Heart left ventricle (tissue), 13 donors: ENCODE measurements at regions not wholly inside any gene's neighbourhood (a gene's known extent, or its start where the extent isn't known, plus 50 kb on each side); places are given as distances from the start of the nearest gene placed in this dataset.

Experiments
- POLR2A ChIP-seq, 2 donors: fragments of 450-650 bp; IDR thresholded peaks; one replicate each; pipeline ENCODE4 v1.6.1; 2017; ENCODE audit warnings: antibody characterized with exemption in 2 of 2, mild to moderate bottlenecking in 2 of 2, moderate library complexity in 2 of 2
- TF ChIP-seq, protein P1 (sequence below), 12 donors: fragments of 200-600 bp; sonication (generic) in 4 of 12; IDR thresholded peaks; one replicate each; pipeline versions ENCODE4 v1.5.0 to v1.8.0; 2018 to 2022; ENCODE audit warnings: antibody characterized with exemption in 12 of 12, mild to moderate bottlenecking in 5 of 12
- donor health status: ischemic (EF 13 %, LVEDD 7.1; RV severe dilation, severe dysfunction).
- donor health status: DM: no; HTN: yes; CAD: no.
- donor health status: DM: no; HTN: no; CAD: no.
- donor health status: ischemic (EF 25% LVEDD 6.9; RV normal size, moderate dysfunction).
- donor health status: ischemic (EF 25% LVEDD 5.7; RV mildly dilated, moderate dysfunction).
- donor health status: ischemic (EF 35%, LVEDD 5.7; RV mildly dilated, moderate dysfunction).
- donor health status: nonischemic (EF 11% LVEDD 7.7; RV severe dilation, severe dysfunction).
- donor health status: DM: yes; HTN: yes; CAD: no.
- donor health status: PGD.
- donor health status: ischemic (EF 29% LVEDD 5.4; RV normal size, mild dysfunction).
- donor health status: nonischemic (EF 23%, LVEDD 6.1; RV moderate dilation, normal function).

DNA sequence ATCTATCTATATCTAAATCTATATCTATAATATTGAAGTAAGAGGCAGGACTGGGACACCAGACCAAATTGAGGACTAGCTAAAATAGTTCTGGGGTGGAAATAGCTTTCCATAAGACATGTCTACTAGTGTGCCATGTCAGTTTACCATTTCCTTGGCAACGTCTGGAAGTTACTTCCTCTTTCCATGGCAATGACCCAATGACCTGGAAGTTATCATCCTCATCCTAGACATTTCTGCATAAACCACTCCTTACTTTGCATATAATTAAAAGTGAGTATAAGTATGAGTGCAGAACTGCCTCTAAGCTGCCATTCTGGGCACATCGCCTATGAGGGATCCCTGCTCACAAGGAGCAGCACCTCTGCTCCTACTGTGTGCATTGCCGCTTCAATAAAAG, 734.0 kb upstream of the GCFC2 start:
- TF ChIP-seq, protein P1, sequence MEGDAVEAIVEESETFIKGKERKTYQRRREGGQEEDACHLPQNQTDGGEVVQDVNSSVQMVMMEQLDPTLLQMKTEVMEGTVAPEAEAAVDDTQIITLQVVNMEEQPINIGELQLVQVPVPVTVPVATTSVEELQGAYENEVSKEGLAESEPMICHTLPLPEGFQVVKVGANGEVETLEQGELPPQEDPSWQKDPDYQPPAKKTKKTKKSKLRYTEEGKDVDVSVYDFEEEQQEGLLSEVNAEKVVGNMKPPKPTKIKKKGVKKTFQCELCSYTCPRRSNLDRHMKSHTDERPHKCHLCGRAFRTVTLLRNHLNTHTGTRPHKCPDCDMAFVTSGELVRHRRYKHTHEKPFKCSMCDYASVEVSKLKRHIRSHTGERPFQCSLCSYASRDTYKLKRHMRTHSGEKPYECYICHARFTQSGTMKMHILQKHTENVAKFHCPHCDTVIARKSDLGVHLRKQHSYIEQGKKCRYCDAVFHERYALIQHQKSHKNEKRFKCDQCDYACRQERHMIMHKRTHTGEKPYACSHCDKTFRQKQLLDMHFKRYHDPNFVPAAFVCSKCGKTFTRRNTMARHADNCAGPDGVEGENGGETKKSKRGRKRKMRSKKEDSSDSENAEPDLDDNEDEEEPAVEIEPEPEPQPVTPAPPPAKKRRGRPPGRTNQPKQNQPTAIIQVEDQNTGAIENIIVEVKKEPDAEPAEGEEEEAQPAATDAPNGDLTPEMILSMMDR (IDR thresholded peaks at IDR 0.05): no peak
- TF ChIP-seq POLR2A (IDR thresholded peaks at IDR 0.05): no peak
